PC-9 (cell line): ENCODE measurements at regions not wholly inside any gene's neighbourhood (a gene's known extent, or its start where the extent isn't known, plus 50 kb on each side); places are given as distances from the start of the nearest gene placed in this dataset.

Source experiments
- BruUV-seq: library from RNA; stranded (reverse); fragments of 400-500 nt; replicated peaks from 2 replicates; lab custom pipeline; 2021; lab: Mats Ljungman, UMichigan
- CTCF ChIA-PET: fragments of 300-600 bp; sonication (Branson Sonifier 250); formaldehyde crosslinking; loops from one replicate; lab custom pipeline; 2022; ENCODE audit warnings: antibody characterized with exemption; lab: Charles Lee
- POLR2A ChIA-PET: fragments of 300-600 bp; sonication (Branson Sonifier 250); formaldehyde crosslinking; loops from one replicate; lab custom pipeline; 2022; ENCODE audit warnings: antibody characterized with exemption; ENCODE audit not compliant: unreplicated experiment; lab: Charles Lee
- DNase-seq, 2 experiments: peaks; one replicate each; pipeline versions ENCODE4 v3.0.0 to v3.0.0-alpha.2; 2015 to 2022; ENCODE audit warnings: mixed read lengths in 1 of 2
- H2AFZ ChIP-seq: fragments of 200-600 bp; sonication (generic); 2 replicates; pipeline ENCODE4 v1.8.1; 2017; ENCODE audit warnings: antibody characterized with exemption
- H3F3A ChIP-seq: fragments of 200-600 bp; sonication (generic); 2 replicates; pipeline ENCODE4 v1.8.1; 2017; ENCODE audit warnings: antibody characterized with exemption, mild to moderate bottlenecking, low read depth; ENCODE audit not compliant: insufficient read depth
- H3K27ac ChIP-seq: fragments of 200-600 bp; sonication (generic); 2 replicates; pipeline ENCODE4 v1.6.1; 2016; ENCODE audit warnings: mixed run types
- H3K27me3 ChIP-seq: fragments of 200-600 bp; sonication (generic); 2 replicates; pipeline ENCODE4 v1.6.1; 2016; ENCODE audit warnings: low read depth, mixed run types; ENCODE audit not compliant: insufficient read depth
- H3K36me3 ChIP-seq: fragments of 200-600 bp; sonication (generic); 2 replicates; pipeline ENCODE4 v1.6.1; 2016; ENCODE audit warnings: low read depth, mixed run types
- H3K4me1 ChIP-seq: fragments of 200-600 bp; sonication (generic); replicated peaks from 2 replicates; pipeline ENCODE4 v1.6.1; 2016; ENCODE audit warnings: mixed run types; ENCODE audit not compliant: insufficient read depth
- H3K4me2 ChIP-seq: fragments of 200-600 bp; sonication (generic); 2 replicates; pipeline ENCODE4 v1.6.1; 2017; ENCODE audit warnings: mixed run types
- H3K4me3 ChIP-seq: fragments of 200-600 bp; sonication (generic); 2 replicates; pipeline ENCODE4 v1.6.1; 2016; ENCODE audit warnings: mixed run types
- H3K79me2 ChIP-seq: fragments of 200-600 bp; sonication (generic); 2 replicates; pipeline ENCODE4 v1.6.1; 2017; ENCODE audit warnings: low read depth, mixed run types
- H3K9me2 ChIP-seq: fragments of 200-600 bp; sonication (generic); 2 replicates; pipeline ENCODE4 v1.8.1; 2017; ENCODE audit warnings: mild to moderate bottlenecking; ENCODE audit not compliant: insufficient read depth
- H3K9me3 ChIP-seq: fragments of 200-600 bp; sonication (generic); 2 replicates; pipeline ENCODE4 v1.8.1; 2016; ENCODE audit warnings: low read depth; ENCODE audit not compliant: insufficient read depth
- H4K20me1 ChIP-seq: fragments of 200-600 bp; sonication (generic); 2 replicates; pipeline ENCODE4 v1.8.1; 2017; ENCODE audit not compliant: insufficient read depth
- EZH2 ChIP-seq: fragments of 200-600 bp; sonication (generic); IDR thresholded peaks from 2 replicates; pipeline ENCODE4 v1.8.0; 2017; ENCODE audit warnings: antibody characterized with exemption, low read depth
- intact Hi-C: fragments of 100-400 bp; cut with micrococcal nuclease; formaldehyde crosslinking; loops from one replicate; pipeline ENCODE4 v1.10.0; 2022; ENCODE audit not compliant: unreplicated experiment
- TF ChIP-seq, protein P1 (sequence below): fragments of 200-600 bp; sonication (generic); conservative IDR thresholded peaks from 2 replicates; pipeline ENCODE4 v1.6.1; 2017; ENCODE audit warnings: mixed run types, antibody characterized with exemption, mild to moderate bottlenecking, moderate library complexity

DNA sequence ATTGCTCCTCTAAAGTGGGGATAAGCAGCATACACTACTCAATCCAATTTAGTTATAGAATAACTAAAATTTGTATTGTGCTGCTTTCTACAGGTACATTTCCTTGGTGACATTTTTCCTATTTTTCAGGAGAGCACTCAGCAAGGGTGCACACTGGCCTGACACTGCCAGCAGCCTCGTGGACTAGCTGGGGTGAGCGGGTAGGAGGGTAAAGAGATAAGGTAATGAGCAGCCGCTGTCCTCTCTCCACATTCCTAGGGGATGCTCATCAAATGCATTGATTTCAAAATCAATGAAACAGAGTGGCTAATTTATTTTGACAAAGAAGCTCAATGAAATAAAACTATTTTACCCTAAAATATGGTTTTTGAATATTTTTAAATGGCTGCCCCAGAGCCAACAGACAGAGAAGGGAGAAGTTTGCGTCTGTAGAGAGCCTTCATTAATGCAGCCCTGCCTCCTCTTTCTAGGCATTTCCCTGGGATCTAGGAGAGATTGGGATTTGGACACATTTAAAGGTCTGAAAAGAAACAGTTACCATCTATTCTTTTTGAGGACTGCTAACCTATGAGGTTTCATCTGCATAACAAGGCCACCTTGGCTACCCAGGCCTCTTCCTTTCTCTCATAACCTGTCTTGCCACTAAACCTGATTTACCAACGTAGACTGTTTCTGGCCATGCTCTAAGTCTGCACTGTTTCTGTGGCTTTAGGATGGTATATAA lies 561.0 kb downstream of the IPMK start:
- TF ChIP-seq, protein P1, sequence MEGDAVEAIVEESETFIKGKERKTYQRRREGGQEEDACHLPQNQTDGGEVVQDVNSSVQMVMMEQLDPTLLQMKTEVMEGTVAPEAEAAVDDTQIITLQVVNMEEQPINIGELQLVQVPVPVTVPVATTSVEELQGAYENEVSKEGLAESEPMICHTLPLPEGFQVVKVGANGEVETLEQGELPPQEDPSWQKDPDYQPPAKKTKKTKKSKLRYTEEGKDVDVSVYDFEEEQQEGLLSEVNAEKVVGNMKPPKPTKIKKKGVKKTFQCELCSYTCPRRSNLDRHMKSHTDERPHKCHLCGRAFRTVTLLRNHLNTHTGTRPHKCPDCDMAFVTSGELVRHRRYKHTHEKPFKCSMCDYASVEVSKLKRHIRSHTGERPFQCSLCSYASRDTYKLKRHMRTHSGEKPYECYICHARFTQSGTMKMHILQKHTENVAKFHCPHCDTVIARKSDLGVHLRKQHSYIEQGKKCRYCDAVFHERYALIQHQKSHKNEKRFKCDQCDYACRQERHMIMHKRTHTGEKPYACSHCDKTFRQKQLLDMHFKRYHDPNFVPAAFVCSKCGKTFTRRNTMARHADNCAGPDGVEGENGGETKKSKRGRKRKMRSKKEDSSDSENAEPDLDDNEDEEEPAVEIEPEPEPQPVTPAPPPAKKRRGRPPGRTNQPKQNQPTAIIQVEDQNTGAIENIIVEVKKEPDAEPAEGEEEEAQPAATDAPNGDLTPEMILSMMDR, result no peak
- no peak for TF ChIP-seq EZH2
- H3K27me3 ChIP-seq, result no peaks in the 10 kb centered on the region
- DNase-seq, result no peak
- CTCF ChIA-PET, result no interaction called here
- no peaks in the 10 kb centered on the region for H3K36me3 ChIP-seq
- H2AFZ ChIP-seq, result no peak overlapping the region
- no peaks in the 10 kb centered on the region for H3K79me2 ChIP-seq
- no peaks in the 10 kb centered on the region for H3K9me3 ChIP-seq
- H3F3A ChIP-seq, result peaks cover 9% of the 10 kb centered on the region; the same call in 1 of the 2 replicates
- H3K4me1 ChIP-seq, result peaks cover 7% of the 10 kb centered on the region; the same call in 1 of the 2 replicates
- no peak overlapping the region for H3K4me3 ChIP-seq
- H3K4me2 ChIP-seq, result no peak overlapping the region
- no TSS peak for BruUV-seq
- H3K9me2 ChIP-seq, result no peaks in the 10 kb centered on the region; the same call in 1 of the 2 replicates
- intact Hi-C loops, result no loop called here
- no peaks in the 10 kb centered on the region for H4K20me1 ChIP-seq
- H3K27ac ChIP-seq, result no peak overlapping the region
- POLR2A ChIA-PET, result no interaction called here

DNA sequence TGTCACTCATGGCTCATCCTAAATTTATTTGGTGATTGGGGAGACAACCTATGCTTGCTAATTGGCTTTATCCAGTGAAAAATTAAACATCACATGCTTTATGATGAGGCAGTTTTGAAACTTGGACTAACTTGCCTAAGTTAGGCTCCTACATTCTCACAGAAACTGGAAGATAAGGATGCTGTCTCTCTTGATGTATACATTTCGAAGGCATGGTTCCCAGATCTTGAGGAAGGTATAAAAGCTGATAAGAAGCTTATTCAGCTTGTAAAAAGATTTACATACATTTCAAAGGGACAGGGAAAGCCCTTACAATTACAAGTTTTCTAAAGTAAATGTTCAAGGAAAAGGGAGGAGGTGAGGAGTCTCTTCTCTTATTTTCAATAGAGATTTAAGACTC lies 561.7 kb downstream of the IPMK start:
- Histone ChIP-seq H3K9me3 (no peaks in the 10 kb centered on the region), H3K36me3 (no peaks in the 10 kb centered on the region), H3F3A (peaks cover 9% of the 10 kb centered on the region; the same call in 1 of the 2 replicates), H2AFZ (no peak overlapping the region), H3K27me3 (no peaks in the 10 kb centered on the region), H3K79me2 (no peaks in the 10 kb centered on the region), H3K27ac (no peak overlapping the region), H3K4me1 (peaks cover 7% of the 10 kb centered on the region; the same call in 1 of the 2 replicates), H3K4me3 (no peak overlapping the region), H3K9me2 (no peaks in the 10 kb centered on the region; the same call in 1 of the 2 replicates), H4K20me1 (no peaks in the 10 kb centered on the region), H3K4me2 (no peak overlapping the region)
- DNase-seq, result no peak
- intact Hi-C loops, result no loop called here
- no TSS peak for BruUV-seq
- POLR2A ChIA-PET, result no interaction called here
- CTCF ChIA-PET, result no interaction called here
- TF ChIP-seq EZH2, result no peak
- TF ChIP-seq, protein P1, result no peak

DNA sequence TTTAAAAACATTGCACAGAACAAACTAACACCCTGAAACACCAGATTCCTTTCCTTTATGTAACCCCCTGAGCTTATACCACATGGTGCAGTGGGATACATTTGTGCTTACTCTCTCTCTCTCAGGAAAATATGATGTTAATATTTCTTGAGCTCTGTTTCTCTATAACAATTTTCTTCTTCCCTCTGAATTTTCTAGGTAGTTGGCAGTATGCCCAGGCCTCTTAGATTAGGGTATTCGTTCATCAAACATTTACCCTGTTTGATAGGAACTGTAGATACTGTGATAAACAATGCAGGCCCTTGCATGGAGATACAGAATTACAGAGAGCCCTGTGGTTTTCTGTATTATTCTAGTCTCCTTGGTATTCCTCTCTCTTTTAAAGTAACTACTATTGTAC lies 567.8 kb downstream of the IPMK start:
- no peak for DNase-seq
- Histone ChIP-seq H3K27ac (no peak overlapping the region), H3K4me3 (no peak overlapping the region), H2AFZ (no peak overlapping the region), H3K9me2 (no peaks in the 10 kb centered on the region), H3K9me3 (no peaks in the 10 kb centered on the region), H3K4me1 (peaks cover 18% of the 10 kb centered on the region), H3F3A (peaks cover 9% of the 10 kb centered on the region; the same call in 1 of the 2 replicates), H4K20me1 (no peaks in the 10 kb centered on the region), H3K79me2 (no peaks in the 10 kb centered on the region), H3K4me2 (no peak overlapping the region), H3K36me3 (no peaks in the 10 kb centered on the region), H3K27me3 (no peaks in the 10 kb centered on the region)
- ChIA-PET POLR2A (interaction anchor here (0.6 kb wide), 1 partner anchor 63 kb away, joined by 3 read pairs; no protein-coding TSS in a partner anchor), CTCF (no interaction called here)
- intact Hi-C loops, result no loop called here
- TF ChIP-seq EZH2, result no peak
- TF ChIP-seq, protein P1, result no peak
- BruUV-seq, result no TSS peak
